GM13976 (cell line): ENCODE measurements at regions not wholly inside any gene's neighbourhood (a gene's known extent, or its start where the extent isn't known, plus 50 kb on each side); places are given as distances from the start of the nearest gene placed in this dataset.
A peak's percentile ranks its signal among the peaks of the same experiment; 100 is the strongest.

Experiments used
- DNase-seq: peaks from one replicate; pipeline ENCODE4 v3.0.0; 2012; ENCODE audit warnings: low spot score
- in situ Hi-C: fragments of 300-500 bp; cut with MboI; formaldehyde crosslinking; loops from one replicate; pipeline ENCODE4 v1.12.0; 2022; ENCODE audit warnings: low sequenced_read_pairs, mixed read lengths, inconsistent platforms; ENCODE audit not compliant: unreplicated experiment
- TF ChIP-seq, protein P1 (sequence below): IDR thresholded peaks from 2 replicates; pipeline ENCODE4 v1.5.1; 2012; ENCODE audit warnings: borderline replicate concordance, mild to moderate bottlenecking; ENCODE audit not compliant: insufficient read depth; ENCODE audit errors: extremely low read depth, missing control alignments, control extremely low read depth

DNA sequence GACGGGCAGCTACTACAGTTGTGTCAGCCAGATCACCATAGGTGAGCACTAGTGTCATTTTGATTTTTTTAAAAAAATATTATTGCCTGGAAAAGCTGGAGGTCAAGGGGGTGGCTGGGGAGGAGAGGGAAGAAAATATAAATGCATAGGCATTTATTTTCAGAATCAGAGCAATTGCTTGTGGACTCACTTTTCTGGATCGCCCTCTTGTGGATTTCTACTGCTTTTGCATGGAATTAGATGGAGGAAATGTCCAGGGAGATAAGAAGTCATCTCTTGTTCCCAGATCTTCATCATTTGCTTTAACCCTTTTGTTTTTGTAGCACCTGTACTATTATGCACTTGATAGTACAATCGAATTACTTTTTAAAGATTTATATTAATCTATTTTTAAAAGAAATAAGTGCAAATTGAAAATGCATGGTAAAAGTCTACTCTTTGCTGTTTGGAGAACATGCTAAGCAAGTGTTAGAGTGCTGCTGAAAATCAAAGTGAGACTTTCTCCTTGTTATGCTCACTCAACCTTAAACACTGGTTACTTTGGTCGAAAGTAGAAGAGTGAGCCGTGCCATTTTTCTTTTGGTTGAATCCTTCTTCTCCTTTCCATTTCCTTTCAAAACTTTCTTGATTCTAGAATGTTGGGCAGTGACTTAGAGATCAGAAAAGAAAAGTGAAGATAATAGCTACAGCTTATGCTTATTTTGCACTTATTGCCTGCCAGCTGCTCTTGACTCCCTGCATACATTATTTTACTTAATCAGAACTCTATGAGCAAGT, 60.6 kb upstream of the ANO4 start:
- in situ Hi-C loops: no loop called here
- TF ChIP-seq, protein P1, sequence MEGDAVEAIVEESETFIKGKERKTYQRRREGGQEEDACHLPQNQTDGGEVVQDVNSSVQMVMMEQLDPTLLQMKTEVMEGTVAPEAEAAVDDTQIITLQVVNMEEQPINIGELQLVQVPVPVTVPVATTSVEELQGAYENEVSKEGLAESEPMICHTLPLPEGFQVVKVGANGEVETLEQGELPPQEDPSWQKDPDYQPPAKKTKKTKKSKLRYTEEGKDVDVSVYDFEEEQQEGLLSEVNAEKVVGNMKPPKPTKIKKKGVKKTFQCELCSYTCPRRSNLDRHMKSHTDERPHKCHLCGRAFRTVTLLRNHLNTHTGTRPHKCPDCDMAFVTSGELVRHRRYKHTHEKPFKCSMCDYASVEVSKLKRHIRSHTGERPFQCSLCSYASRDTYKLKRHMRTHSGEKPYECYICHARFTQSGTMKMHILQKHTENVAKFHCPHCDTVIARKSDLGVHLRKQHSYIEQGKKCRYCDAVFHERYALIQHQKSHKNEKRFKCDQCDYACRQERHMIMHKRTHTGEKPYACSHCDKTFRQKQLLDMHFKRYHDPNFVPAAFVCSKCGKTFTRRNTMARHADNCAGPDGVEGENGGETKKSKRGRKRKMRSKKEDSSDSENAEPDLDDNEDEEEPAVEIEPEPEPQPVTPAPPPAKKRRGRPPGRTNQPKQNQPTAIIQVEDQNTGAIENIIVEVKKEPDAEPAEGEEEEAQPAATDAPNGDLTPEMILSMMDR: peak; percentile 26

DNA sequence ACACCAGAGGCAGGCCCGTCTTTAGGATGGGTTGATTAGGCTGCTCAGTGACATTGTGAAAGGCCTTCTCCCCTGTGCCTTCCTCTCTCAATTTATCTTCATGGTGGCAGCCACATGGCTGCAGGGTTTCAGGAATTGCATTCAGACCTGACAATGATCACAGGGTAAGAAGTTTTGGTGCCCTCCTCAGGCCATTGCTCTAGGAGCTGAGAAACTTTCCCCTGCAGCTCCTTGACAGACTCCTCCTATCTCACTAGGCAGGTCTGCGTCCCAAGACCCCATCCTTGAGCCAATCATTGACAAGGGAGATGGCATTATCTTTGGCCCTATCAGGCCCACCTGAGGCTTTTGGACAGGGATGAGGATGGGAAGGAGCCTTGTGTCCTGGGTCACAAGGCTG, 57.4 kb upstream of the ANO4 start:
- in situ Hi-C loops: no loop called here
- TF ChIP-seq, protein P1: no peak
- no peak for DNase-seq

More for the DNA sequence above, 60.6 kb upstream of the ANO4 start:
- DNase-seq: no peak

DNA sequence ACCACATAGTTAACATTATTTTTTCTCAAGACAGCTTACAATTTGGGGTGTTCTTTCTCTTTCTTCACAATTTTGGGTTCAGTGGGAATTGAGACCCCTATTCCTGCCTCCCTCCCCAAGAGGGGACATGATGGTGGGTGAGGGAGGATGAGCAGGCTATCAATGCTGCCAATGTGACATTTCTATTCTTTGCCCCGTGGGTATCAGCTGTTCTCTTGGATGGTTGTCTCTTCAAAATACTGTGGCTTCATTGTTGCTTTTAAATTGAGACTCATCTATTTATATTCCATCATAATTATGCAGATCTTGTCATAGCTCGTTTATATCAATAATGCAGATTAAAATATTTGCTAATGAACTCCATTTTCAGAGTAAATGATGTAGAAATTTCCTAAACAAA, 56.5 kb upstream of the ANO4 start:
- in situ Hi-C loops: no loop called here
- TF ChIP-seq, protein P1: no peak
- no peak for DNase-seq

DNA sequence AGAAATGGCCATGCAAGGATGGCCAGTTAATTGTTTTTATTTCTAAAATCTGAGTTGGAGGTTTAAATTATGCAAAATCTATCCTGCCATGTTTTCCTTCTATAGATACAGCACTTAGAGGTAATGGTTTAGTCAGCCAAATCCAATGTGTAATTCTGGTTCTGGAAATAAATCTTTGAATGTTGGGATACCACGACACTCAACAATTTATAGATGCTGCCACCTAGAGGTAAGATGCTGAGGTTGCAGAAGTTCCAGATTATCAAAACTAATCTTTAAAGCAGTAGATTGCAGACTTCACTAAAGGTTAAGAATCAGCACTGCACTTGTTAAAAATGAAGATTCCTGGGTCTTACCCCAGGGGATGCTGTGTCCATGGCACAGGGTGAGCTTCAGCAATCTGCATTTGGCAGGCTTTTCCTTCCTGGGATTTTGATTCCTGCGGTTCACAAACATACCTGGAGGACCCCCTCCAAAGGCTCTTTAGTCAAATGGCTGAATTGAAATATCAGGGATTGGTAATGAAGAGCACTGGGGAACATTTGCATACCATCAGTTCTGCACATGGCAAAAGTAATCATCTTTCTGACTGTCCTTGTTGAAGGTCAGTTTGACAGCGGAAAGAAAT, 53.4 kb upstream of the ANO4 start:
- peak; percentile 29 for DNase-seq
- TF ChIP-seq, protein P1: peak; percentile 51
- in situ Hi-C loops: no loop called here

DNA sequence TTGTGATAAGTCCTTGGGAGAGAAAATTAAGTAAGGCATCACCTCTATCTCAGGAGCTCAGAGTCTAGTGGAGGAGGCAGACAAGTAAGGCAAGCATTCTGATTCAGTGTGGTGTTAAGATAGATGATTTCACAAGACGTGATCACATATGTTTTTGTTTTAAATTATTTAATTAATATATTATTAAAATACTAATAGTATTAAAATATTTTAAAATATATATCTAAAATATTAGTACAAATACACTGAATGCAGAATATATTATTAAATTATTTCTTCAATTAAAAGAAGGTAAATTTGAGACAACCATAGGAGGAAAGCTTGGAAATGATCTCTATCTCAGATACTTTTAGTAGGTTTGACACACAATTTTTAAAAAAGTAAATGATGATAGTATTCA, 51.5 kb upstream of the ANO4 start:
- no peak for DNase-seq
- TF ChIP-seq, protein P1: no peak
- in situ Hi-C loops: no loop called here
